Nephron (organoid): ENCODE measurements at regions not wholly inside any gene's neighbourhood (a gene's known extent, or its start where the extent isn't known, plus 50 kb on each side); places are given as distances from the start of the nearest gene placed in this dataset.

Experiments
- H3K27ac Mint-ChIP-seq, 3 experiments: 2 replicates each; pipeline ENCODE4 v1.8.0; 2020; ENCODE audit warnings: mixed read lengths in 3 of 3, mild to moderate bottlenecking in 2 of 3, moderate library complexity in 1 of 3
- H3K27me3 Mint-ChIP-seq: 2 replicates; pipeline ENCODE4 v1.8.0; 2021; ENCODE audit warnings: low read depth, mild to moderate bottlenecking, moderate library complexity, mixed read lengths
- H3K36me3 Mint-ChIP-seq: 2 replicates; pipeline ENCODE4 v1.8.0; 2020; ENCODE audit warnings: low read depth, mixed read lengths
- H3K4me1 Mint-ChIP-seq: 2 replicates; pipeline ENCODE4 v1.8.0; 2020; ENCODE audit warnings: mixed read lengths
- H3K4me3 Mint-ChIP-seq, 3 experiments: 2 replicates each; pipeline ENCODE4 v1.8.0; 2020; ENCODE audit warnings: mild to moderate bottlenecking in 3 of 3, mixed read lengths in 3 of 3, moderate library complexity in 2 of 3
- H3K9me3 Mint-ChIP-seq: 2 replicates; pipeline ENCODE4 v1.8.0; 2020; ENCODE audit warnings: mixed read lengths
- TF ChIP-seq, protein P1 (sequence below), 3 experiments: fragments of 200-600 bp; sonication (generic); IDR thresholded peaks; one replicate each; pipeline ENCODE4 v1.5.0; 2021; ENCODE audit warnings: antibody characterized with exemption in 3 of 3; ENCODE audit not compliant: unreplicated experiment in 3 of 3

GRCh38 chr3:34312684-34313083 is 514.3 kb downstream of the PDCD6IP start:
- Mint-ChIP-seq H3K4me3 (no peak overlapping the region), H3K36me3 (no peaks in the 10 kb centered on the region), H3K9me3 (peaks cover 8% of the 10 kb centered on the region), H3K27ac (no peak overlapping the region), H3K27me3 (no peaks in the 10 kb centered on the region), H3K4me1 (no peaks in the 10 kb centered on the region)
- TF ChIP-seq, protein P1, sequence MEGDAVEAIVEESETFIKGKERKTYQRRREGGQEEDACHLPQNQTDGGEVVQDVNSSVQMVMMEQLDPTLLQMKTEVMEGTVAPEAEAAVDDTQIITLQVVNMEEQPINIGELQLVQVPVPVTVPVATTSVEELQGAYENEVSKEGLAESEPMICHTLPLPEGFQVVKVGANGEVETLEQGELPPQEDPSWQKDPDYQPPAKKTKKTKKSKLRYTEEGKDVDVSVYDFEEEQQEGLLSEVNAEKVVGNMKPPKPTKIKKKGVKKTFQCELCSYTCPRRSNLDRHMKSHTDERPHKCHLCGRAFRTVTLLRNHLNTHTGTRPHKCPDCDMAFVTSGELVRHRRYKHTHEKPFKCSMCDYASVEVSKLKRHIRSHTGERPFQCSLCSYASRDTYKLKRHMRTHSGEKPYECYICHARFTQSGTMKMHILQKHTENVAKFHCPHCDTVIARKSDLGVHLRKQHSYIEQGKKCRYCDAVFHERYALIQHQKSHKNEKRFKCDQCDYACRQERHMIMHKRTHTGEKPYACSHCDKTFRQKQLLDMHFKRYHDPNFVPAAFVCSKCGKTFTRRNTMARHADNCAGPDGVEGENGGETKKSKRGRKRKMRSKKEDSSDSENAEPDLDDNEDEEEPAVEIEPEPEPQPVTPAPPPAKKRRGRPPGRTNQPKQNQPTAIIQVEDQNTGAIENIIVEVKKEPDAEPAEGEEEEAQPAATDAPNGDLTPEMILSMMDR (IDR thresholded peaks at IDR 0.05; ENCODE audit: unreplicated experiment in 3 of 3): no peak

GRCh38 chr3:34319881-34320280 is 521.5 kb downstream of the PDCD6IP start:
- H3K4me3 Mint-ChIP-seq: no peak overlapping the region
- H3K36me3 Mint-ChIP-seq: peaks cover 6% of the 10 kb centered on the region
- H3K9me3 Mint-ChIP-seq: peaks cover 15% of the 10 kb centered on the region
- TF ChIP-seq, protein P1 (IDR thresholded peaks at IDR 0.05; ENCODE audit: unreplicated experiment in 3 of 3): no peak
- peaks cover 5% of the 10 kb centered on the region for H3K4me1 Mint-ChIP-seq
- no peak overlapping the region for H3K27ac Mint-ChIP-seq
- H3K27me3 Mint-ChIP-seq: no peaks in the 10 kb centered on the region

DNA sequence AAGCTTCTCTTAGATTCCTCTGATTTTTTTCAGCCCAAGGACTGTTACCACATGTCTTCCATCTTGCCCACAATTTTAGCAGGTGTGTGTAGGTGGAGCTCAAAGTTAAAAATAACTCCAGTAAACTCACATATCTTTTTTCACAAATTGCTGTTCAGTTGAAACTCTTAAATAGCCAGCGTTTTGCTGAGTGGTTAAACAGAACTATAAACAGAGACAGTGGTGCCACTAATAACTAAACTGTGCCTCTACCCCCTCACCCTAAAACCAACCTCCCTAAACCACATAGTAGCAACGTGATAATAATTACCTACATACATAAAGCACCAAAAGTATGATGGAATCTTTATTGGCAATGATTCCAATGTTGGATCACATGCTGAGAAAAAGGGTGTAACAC is 525.1 kb downstream of the PDCD6IP start:
- H3K4me3 Mint-ChIP-seq: no peak overlapping the region
- no peaks in the 10 kb centered on the region for H3K9me3 Mint-ChIP-seq
- no peaks in the 10 kb centered on the region for H3K27me3 Mint-ChIP-seq
- peaks cover 10% of the 10 kb centered on the region for H3K4me1 Mint-ChIP-seq
- H3K36me3 Mint-ChIP-seq: no peaks in the 10 kb centered on the region
- TF ChIP-seq, protein P1 (IDR thresholded peaks at IDR 0.05; ENCODE audit: unreplicated experiment in 3 of 3): no peak
- H3K27ac Mint-ChIP-seq: no peak overlapping the region

GRCh38 chr3:34346656-34347055 is 548.2 kb downstream of the PDCD6IP start:
- no peaks in the 10 kb centered on the region for H3K27me3 Mint-ChIP-seq
- TF ChIP-seq, protein P1 (IDR thresholded peaks at IDR 0.05; ENCODE audit: unreplicated experiment in 3 of 3): no peak
- H3K4me1 Mint-ChIP-seq: no peaks in the 10 kb centered on the region
- no peaks in the 10 kb centered on the region for H3K36me3 Mint-ChIP-seq
- no peaks in the 10 kb centered on the region for H3K9me3 Mint-ChIP-seq
- H3K27ac Mint-ChIP-seq: no peak overlapping the region
- no peak overlapping the region for H3K4me3 Mint-ChIP-seq

GRCh38 chr3:34351882-34352777 is 553.7 kb downstream of the PDCD6IP start:
- TF ChIP-seq, protein P1 (IDR thresholded peaks at IDR 0.05; ENCODE audit: unreplicated experiment in 3 of 3): no peak

More at GRCh38 chr3:34351882-34352777, 553.7 kb downstream of the PDCD6IP start:
- Mint-ChIP-seq H3K4me1 (peaks cover 7% of the 10 kb centered on the region), H3K4me3 (no peak overlapping the region), H3K27ac (no peak overlapping the region), H3K9me3 (no peaks in the 10 kb centered on the region), H3K36me3 (no peaks in the 10 kb centered on the region), H3K27me3 (peaks cover 4% of the 10 kb centered on the region)
